Sigmoid colon (tissue), 3 donors: ENCODE measurements at regions not wholly inside any gene's neighbourhood (a gene's known extent, or its start where the extent isn't known, plus 50 kb on each side); places are given as distances from the start of the nearest gene placed in this dataset.

ENCODE experiments used
- CTCF ChIP-seq, 4 experiments: fragments of 450-650 bp in 3 of 4; fragments of 200-600 bp in 1 of 4; IDR thresholded peaks; one replicate each; pipeline ENCODE4 v1.5.1; 2016 to 2019; ENCODE audit warnings: antibody characterized with exemption in 4 of 4, mild to moderate bottlenecking in 3 of 4, moderate library complexity in 2 of 4
- POLR2A ChIP-seq, 2 donors: fragments of 450-650 bp; IDR thresholded peaks; one replicate each; pipeline ENCODE4 v1.6.1; 2016; ENCODE audit warnings: antibody characterized with exemption in 2 of 2, mild to moderate bottlenecking in 2 of 2, moderate library complexity in 2 of 2

GRCh38 chr13:64075543-64076271, 2660.1 kb upstream of the PCDH20 start:
- TF ChIP-seq POLR2A (IDR thresholded peaks at IDR 0.05) (no peak), CTCF (IDR thresholded peaks at IDR 0.05) (no peak)
